NOMO-1 treated with DMSO at 0.1 percent for 48 hours (cell line): ENCODE measurements at regions not wholly inside any gene's neighbourhood (a gene's known extent, or its start where the extent isn't known, plus 50 kb on each side); places are given as distances from the start of the nearest gene placed in this dataset.

Source experiments
- DNase-seq: peaks from one replicate; lab custom pipeline; 2025; ENCODE audit not compliant: unreplicated experiment; lab: John Stamatoyannopoulos, UW

- DNase-seq = no peak
Measured at GRCh38 chr18:44374966-44375365, 305.7 kb upstream of the SETBP1 start.

DNA sequence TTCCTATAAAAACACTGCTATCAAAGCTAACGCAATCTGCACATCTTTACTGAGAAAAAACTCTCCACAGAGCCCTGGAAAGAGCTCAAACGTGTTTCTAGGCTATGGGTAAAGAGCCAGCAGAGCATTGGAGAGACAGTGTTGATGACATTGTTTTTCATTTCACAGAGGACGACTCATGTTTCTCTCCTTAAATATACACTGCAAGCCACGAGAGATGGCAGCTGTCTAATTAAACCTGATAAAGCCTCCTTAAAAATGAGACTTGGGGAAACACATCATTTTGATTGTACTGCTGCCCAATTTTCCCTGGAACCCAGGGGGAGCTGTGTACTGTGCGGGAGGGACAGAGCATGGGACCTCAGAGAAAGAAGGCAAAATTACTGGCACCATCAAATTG lies 294.3 kb upstream of the SETBP1 start:
- DNase-seq = no peak

GRCh38 chr18:44388329-44388728 lies 292.4 kb upstream of the SETBP1 start:
- no peak for DNase-seq

GRCh38 chr18:44392933-44393332 lies 287.8 kb upstream of the SETBP1 start:
- DNase-seq = no peak

- no peak for DNase-seq
Measured at GRCh38 chr18:44393406-44393805, 287.3 kb upstream of the SETBP1 start.

DNA sequence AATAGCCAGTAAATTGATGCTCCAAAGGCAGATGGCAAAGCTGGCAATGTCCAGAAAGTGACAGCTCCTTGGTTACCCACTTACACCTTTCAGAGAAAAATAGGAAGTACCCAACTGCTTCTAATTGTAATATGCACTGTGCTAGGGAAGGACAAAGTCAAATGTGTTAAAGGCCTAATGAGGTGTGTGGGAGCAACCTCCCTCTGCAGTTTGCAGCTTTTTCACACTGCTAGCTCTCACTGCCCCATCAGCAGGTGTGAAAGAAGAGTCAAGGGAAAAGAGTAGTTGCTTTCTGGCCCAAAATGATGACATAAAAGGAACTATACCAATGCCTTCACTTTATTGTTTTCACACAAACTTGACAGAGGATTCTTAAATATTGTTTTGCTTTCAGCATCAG lies 284.1 kb upstream of the SETBP1 start:
- no peak for DNase-seq

DNA sequence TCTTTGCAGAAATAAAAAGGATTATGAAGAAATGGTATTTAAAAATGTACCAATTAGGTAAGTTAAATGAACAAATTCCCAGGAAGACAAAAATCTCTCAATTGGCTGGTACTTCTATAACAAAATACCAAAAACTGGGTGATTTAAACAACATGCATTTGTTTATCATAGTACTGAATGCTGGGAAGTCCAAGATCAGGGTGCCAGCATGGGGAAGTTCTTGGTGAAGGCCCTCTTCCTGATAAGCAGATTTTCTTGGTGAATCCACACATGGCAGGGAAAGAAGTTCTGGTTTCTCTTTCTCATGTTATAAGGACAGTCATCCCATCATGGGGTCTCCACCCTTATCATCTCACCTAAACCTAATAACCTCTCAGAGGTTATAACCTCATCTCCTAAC lies 271.6 kb upstream of the SETBP1 start:
- DNase-seq = no peak

GRCh38 chr18:44409515-44409914 lies 271.2 kb upstream of the SETBP1 start:
- DNase-seq = no peak

GRCh38 chr18:44410740-44411139 lies 269.9 kb upstream of the SETBP1 start:
- DNase-seq = no peak

DNA sequence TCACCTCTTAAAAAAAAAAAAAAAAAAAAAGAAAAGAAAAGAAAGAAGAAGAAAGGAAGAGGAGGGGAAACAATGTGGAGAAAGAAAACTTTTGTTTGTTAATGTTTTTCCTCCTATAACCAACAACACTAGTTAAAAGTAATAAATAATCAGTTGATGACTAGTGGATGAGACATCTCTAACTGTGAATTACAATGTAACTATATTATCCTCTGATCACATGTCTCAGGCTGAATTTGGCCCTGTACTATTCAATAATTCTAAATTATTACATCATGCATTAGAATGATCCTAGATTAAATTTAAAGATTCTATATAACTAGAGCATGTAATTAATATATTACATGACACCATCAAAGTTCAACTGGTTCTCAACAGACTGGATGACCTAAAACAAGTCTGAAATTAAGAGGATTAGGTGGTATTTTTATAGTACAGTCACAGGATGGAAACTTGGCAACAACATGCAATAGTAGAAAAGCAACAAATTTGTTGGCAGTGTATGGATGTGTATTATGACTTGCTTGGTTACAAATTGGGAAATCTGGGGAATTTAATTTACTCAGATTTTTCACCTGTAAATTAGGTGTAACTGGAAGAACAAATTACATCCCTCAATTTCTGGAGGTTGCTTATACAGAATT lies 269.3 kb upstream of the SETBP1 start:
- no peak for DNase-seq

- DNase-seq = no peak
Measured at GRCh38 chr18:44411976-44412375, 268.7 kb upstream of the SETBP1 start.

GRCh38 chr18:44423814-44424644 lies 256.7 kb upstream of the SETBP1 start:
- no peak for DNase-seq

- DNase-seq = no peak
Measured at GRCh38 chr18:44424645-44425035, 256.0 kb upstream of the SETBP1 start.

DNA sequence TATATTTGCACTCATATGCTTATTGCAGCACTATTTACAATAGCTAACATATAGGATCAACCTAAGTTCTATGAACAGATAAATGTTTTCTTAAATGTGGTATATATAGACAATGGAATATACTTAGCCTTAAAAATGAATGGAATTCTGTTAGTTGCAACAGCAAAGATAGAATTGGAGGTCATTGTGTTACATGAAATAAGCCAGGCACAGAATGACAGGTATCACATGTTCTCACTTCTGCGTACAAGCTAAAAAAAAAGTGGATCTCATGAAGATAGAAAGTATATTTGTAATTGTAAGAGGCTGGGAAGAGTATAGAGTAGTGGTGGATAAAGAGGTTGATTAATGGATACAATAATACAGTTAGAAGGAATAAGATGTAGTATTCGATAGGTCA lies 255.5 kb upstream of the SETBP1 start:
- DNase-seq = no peak

DNA sequence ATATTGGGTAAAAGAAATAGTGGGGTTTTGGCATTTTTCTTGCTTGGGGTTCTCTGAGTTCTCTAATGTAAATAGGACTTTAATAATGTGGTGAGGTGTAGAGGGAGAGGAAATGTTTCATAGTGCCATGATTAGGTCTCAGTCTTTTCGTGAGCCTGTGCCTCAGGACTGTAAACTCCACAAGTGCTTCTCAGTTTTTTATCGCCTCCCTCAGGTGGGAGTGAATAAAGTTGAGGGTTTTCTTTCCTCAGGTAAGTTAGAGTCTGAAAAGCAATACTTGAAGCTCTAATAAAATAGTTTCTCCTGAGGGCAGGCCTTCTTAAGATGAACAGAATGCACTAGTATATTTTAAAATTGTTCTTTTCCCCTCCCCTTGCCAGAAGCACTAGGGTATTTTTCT lies 243.1 kb upstream of the SETBP1 start:
- DNase-seq = no peak

DNA sequence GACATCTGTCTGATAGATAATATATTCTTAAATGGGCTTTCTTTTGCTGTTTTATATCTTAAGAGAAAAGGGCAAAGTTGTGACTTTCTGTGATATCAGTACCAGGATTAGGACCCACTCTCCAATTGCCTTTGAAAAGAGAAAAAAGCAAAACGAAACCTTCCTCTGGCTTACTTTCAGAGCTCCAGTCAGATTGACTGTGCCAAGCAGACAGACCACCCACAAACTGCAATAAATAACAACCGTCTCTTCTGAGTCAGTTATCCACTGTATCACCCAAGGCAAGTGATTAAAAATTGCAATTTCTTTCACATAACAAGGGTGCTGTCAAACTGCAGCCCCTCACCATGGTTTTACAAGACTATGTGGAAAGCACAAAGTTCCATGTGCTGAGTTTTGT lies 230.5 kb upstream of the SETBP1 start:
- no peak for DNase-seq

GRCh38 chr18:44452346-44452745 lies 228.3 kb upstream of the SETBP1 start:
- no peak for DNase-seq

DNA sequence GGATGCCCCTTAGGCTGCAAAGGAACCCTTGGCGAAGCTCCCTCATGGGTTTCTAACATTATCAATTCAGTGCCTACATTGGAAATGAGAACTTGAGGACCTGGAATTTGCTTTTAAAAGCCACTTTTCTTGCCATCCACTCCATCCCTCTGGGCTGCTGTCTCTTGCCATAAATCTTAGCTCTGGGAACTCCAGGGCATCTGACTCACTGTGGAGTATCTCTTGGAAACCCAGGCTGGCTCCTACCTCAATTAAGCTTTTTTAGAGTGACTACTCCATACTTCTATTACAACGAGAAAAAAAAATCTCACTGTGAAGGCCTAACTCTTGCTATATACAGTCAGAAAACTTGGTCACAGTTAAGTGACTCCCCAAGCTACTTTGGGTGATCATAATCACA lies 227.2 kb upstream of the SETBP1 start:
- no peak for DNase-seq

DNA sequence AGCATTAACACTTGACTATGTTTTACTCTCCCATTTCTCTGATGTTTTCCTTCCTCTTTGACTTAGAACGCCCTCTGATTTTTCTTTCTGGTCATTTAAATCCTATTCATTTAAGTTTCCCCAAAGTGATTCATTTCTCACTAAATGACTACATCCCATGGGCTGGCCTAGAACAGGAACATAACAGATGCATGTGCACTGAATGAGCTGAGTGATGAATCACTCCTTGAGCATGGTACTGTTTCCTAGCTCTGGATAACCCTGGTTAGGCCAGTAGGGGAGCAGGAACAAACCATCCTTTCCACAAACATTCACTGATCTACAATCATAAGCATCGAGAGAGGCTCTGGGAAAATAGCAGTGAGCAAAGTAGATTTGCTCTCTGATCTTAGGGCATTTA lies 221.9 kb upstream of the SETBP1 start:
- no peak for DNase-seq

- no peak for DNase-seq
Measured at GRCh38 chr18:44464398-44465180, 216.1 kb upstream of the SETBP1 start.

DNA sequence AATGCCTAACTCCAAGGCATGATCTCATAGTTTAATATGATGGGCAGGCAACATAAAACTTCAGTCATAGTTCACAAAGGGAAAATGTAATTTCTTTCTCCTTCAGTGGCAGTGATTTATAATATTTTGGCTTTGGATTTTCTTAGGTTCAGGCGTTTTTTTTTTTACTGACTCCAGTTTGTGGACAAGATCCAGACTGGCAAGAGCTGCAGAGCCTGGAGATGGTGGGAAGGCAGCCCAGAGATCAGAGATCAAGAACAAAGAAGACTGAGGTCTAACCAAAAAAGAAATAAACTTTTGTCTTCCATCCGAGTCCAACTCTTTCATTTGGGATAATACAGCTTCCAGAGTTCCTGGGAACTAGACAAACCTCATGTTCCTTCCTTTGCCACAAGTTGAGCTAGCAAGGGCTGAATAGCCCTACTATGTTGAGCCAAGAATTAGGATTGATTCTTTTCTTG lies 215.3 kb upstream of the SETBP1 start:
- DNase-seq = no peak

DNA sequence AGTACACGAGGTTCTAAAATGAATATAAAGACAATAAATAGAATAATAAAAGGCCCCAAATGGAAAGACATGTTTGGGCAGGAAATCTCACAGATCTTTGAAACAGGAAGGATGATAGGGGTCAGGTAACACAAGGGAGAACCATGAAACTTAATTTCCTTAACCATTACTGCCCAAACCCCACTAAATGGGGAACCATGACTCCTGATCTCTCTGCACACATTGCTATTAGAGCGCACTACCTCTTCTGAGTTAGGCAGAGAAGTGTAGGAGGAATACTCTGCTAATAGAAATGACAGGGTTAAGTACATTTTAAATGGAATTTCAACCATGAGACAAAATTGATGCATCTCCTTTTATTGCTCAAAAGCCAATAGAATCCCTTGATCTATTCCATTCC lies 213.7 kb upstream of the SETBP1 start:
- DNase-seq = no peak
